Stimulated activated CD8-positive, alpha-beta memory T cell treated with anti-CD3 and anti-CD28 coated beads, Interleukin-15, amount 100 ng/mL, for 4 hours (primary cell): ENCODE measurements at regions not wholly inside any gene's neighbourhood (a gene's known extent, or its start where the extent isn't known, plus 50 kb on each side); places are given as distances from the start of the nearest gene placed in this dataset.
"Not testable (repeated sequence)": the region's sequence is repeated elsewhere in the genome, so short reads cannot be mapped to it uniquely, and the experiment has no call there.

ENCODE experiments used
- DNase-seq, 2 donors: peaks; one replicate each; pipeline ENCODE4 v3.0.0-alpha.2; 2020; ENCODE audit warnings: low read depth in 2 of 2

- DNase-seq, result no peak
Measured at GRCh38 chr11:134945993-134946392, 534.0 kb upstream of the B3GAT1 start.

GRCh38 chr11:134944986-134945385, 532.9 kb upstream of the B3GAT1 start:
- no peak for DNase-seq

GRCh38 chr11:134944131-134944530, 532.1 kb upstream of the B3GAT1 start:
- DNase-seq, result no peak

DNA sequence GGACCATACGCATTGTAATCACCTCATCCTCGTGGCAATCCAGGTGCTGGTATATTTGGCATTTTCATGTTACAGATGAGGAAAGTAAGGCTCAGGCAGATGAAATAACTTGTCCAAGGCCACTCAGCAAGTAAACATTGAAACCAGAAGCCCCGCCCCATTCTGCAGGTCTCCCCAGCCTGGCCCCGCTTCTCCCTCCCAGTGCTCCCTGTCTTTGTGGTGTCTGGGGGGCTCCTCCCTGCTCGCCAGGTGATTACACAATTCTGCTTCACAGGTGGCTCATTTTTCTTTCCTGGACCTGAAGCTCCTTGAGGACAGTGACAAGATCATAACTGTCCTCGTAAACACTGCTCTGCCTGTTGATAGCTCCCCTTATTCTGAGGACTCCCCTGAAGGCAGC, 531.5 kb upstream of the B3GAT1 start:
- DNase-seq, result no peak

DNA sequence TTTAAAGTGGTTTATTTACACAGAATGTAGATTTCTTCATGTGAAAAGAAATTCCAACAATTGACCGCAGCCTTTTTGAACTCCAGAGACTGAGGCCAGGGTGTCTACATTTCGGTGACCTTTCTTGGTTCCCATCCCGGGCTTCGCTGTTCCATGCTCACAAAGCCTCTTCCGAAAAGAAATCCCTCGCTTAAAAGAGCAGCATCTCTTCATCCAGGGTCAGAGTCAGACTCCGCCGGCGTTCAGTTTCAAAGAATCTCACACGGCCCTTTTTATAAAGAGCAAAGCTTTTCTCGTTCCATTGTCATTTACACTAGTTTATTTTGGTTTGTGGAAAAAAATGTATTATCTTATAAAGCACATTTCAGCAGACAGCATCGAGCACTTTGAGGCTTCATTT, 530.6 kb upstream of the B3GAT1 start:
- DNase-seq, result no peak

GRCh38 chr11:134941936-134942600, 530.0 kb upstream of the B3GAT1 start:
- not testable (repeated sequence) for DNase-seq

GRCh38 chr11:134941326-134941725, 529.3 kb upstream of the B3GAT1 start:
- no peak for DNase-seq

- DNase-seq, result no peak
Measured at GRCh38 chr11:134940441-134941126, 528.5 kb upstream of the B3GAT1 start.

GRCh38 chr11:134939905-134940304, 527.9 kb upstream of the B3GAT1 start:
- no peak for DNase-seq

GRCh38 chr11:134939031-134939430, 527.0 kb upstream of the B3GAT1 start:
- DNase-seq, result no peak

DNA sequence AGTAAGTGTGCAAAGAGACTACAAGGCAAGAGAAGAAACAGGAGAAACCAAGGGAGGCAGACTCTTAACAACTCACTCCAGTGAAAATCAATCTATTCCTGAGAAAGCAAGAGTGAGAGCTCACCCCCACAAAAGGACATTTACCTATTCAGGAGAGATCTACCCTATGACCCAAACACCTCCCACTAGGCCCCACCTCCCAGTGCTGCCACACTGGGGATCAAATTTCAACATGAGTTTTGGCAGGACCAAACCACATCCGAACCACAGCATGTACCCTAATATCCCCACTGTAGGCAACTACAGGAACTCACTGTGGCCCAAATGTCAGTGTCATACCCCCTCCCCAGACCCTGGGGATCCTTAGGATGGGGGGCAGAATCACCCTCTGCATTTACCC, 526.2 kb upstream of the B3GAT1 start:
- DNase-seq, result no peak

DNA sequence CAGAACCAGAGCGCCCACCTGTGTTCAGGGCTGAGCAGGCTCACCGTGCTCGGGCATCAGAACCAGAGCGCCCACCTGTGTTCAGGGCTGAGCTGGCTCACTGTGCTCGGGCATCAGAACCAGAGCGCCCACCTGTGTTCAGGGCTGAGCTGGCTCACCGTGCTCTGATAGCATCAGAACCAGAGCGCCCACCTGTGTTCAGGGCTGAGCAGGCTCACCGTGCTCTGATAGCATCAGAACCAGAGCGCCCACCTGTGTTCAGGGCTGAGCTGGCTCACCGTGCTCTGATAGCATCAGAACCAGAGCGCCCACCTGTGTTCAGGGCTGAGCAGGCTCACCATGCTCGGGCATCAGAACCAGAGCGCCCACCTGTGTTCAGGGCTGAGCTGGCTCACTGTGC, 525.2 kb upstream of the B3GAT1 start:
- not testable (repeated sequence) for DNase-seq

- DNase-seq, result no peak
Measured at GRCh38 chr11:134932761-134933160, 520.7 kb upstream of the B3GAT1 start.

- DNase-seq, result no peak
Measured at GRCh38 chr11:134925432-134925831, 513.4 kb upstream of the B3GAT1 start.

- no peak for DNase-seq
Measured at GRCh38 chr11:134923441-134923840, 511.4 kb upstream of the B3GAT1 start.

DNA sequence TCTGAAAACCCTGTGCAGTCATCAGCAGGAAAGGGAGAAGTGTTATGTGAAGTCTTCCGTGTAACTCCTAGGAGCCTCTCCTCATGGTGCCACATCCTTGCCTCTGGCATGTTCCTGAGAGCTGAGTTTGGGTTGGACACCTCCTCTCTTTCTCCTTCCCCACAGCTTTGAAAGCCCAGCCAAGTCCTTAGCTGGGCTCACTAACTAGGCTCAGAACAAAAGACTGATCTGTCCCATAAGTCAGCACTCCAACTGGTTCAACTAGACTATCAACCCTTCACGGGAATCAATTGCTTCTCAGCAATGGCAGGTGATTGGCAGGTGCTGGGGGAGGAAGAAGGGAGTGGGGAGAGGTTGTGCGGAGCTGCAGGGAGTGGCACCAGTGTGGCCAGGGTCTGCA, 509.9 kb upstream of the B3GAT1 start:
- no peak for DNase-seq

DNA sequence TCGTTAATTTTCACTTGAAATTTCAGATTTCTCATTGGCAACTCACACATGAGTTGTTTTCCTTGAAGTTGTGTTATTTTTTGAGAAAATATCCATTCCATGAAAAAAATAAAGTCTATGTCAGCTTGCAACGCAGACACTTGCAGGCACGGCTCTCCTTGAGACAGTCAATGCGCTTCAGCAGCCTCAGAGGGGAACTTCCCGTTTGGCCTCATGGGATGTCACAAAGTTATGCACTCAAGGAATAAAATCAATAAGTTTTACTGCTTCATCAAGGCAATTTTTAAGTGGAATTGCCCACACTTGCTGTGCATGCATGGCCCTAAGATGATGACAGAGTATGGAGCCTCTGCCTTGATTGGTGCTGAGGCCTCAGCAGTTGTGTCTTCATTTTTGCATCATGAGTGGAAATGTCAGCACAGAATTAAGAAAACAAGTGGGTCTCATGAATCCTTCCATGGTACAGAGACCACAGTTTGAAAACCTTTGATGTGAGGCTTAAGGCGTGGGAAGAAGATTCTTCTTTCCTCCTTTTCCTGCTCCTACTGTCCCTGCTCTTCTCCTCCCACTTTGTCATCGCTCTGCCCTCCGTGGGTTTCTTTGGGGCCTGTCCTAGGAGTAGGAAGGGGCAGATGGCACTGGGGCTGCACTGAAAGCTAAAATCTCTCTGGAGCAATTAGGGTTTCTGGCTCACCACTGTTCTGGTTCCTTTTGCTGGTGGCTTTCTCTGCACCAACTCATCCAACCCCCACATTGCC, 509.0 kb upstream of the B3GAT1 start:
- DNase-seq, result no peak

DNA sequence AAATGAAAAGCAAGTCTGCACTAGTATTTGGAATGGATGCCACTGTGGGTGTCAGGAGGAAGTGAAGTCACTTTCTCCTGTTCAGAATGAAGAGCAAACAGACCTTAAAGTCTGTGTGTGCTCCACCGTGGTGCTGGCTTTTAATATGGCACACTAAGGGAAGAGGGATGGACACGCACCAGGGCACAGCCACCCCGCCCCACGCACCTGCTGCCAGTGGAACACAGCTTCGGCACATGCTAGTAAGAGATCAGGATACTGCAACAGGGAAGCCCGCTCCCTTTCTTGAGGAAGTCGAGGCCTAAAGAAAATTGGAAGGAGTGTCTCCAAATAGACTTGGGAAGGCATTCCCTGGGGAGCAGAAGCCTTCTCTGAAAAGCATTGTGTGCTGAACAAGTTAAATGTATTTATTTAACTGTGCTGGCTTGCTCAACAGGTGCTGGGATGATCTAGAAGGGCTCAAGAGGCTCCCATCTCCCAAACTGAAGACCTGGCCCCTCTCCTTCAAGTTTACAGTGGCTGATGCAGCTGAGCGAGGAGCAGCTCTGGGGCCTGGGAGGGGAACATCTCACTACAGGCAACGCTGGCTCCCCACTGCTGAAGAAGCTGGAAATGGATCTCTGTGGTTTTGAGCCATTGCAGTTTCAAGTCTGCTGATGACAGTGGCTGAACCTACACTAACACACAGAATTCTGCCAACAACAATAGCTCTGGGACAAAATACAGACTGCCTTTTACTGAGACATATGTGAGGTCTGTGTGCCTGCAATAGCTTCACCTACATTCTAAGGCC, 504.6 kb upstream of the B3GAT1 start:
- no peak for DNase-seq

DNA sequence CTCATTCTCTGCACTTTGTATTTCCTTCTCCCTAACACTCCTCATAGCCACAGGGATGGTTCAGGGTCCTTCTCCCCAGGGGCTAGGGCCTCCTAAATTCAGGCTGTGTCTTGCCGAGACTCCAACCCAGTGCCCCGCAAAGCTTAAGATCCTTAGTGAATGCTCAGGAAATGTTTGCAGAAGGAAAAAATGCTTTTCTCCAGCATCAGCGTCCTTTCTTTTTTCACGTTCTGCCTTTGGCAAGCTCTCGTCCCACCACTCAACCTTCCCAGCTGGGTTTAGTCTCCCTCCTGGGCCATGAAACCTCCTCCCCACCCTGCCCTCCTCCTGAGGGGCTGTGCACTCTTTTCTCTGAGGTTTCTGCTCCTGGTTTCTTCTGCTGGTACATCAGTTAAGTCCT, 503.8 kb upstream of the B3GAT1 start:
- no peak for DNase-seq

DNA sequence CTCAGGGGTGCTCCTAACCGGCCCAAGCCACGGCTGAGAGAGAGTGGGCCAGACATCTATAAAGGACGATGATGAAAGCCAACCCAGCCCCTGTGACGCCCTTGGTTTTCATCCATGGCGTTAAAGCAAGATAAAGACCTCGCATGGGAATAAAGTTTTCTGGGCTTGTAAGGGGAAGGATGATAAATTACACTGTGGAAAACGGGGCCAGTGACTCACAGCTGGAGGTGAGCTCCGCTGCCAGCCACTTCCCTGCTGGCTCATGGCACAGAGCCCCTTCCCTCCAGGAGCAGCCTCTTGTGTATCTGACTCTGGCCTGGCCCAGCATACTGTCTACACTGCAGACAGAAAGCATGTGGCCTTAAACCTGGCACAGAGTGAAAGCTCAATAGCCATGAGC, 503.2 kb upstream of the B3GAT1 start:
- DNase-seq, result no peak

DNA sequence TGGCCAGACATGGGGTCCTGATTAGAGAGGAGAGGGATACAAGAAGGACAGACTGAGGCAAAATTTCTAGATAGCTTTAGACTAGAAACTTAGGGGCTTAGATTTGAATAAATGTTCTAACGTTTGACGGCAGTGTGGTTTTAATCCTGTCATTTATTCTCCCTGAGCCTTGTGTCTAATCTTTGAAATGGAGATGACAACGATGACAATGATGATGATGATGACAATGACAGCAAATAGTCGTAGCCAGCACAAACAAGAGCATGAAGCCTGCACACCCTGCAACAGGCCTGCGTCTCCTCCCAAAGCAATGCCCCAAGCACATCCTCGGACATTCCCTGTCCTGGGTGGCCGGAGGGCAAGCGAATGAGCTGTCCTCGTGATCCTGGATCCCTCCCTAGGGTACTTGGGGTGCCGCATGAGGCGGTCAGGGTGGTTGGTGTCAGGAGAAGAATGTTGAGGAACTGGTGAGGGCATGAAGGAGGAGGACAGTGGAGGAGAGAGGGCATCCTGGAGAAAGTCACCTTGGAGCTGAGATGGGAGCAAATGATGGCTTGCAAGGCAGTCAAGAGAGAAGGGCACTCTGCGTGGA, 502.1 kb upstream of the B3GAT1 start:
- no peak for DNase-seq

- no peak for DNase-seq
Measured at GRCh38 chr11:134913391-134913790, 501.3 kb upstream of the B3GAT1 start.
